K562 (cell line): ENCODE measurements at regions not wholly inside any gene's neighbourhood (a gene's known extent, or its start where the extent isn't known, plus 50 kb on each side); places are given as distances from the start of the nearest gene placed in this dataset.

ENCODE experiments used
- ADNP ChIP-seq: fragments of 200-800 bp; sonication (Bioruptor generic); IDR thresholded peaks from 2 replicates; pipeline ENCODE4 v1.6.1; 2016; ENCODE audit warnings: missing genetic modification characterization, missing compliant biosample characterization
- BRD4 ChIP-seq: fragments of 200-600 bp; sonication (generic); IDR thresholded peaks from 2 replicates; pipeline ENCODE4 v1.6.1; 2017; ENCODE audit warnings: inconsistent platforms
- CC2D1A ChIP-seq: fragments of 450-650 bp; IDR thresholded peaks from 2 replicates; pipeline ENCODE4 v1.6.1; 2017; ENCODE audit warnings: mild to moderate bottlenecking
- CHCHD3 ChIP-seq: fragments of 250-450 bp; sonication (Bioruptor Pico); IDR thresholded peaks from 2 replicates; pipeline ENCODE4 v2.1.2; 2022; ENCODE audit warnings: mild to moderate bottlenecking
- EGR1 ChIP-seq: fragments of 450-650 bp; conservative IDR thresholded peaks from 2 replicates; pipeline ENCODE4 v1.6.1; 2017; ENCODE audit warnings: mild to moderate bottlenecking
- HNRNPK ChIP-seq: fragments of 200-400 bp; formaldehyde crosslinking; IDR thresholded peaks from one replicate; pipeline ENCODE4 v1.6.1; 2018; ENCODE audit warnings: mild to moderate bottlenecking, low read depth, low read length; ENCODE audit not compliant: poor library complexity, severe bottlenecking
- KLF16 ChIP-seq: IDR thresholded peaks from 2 replicates; pipeline ENCODE4 v1.6.1; 2016; ENCODE audit warnings: antibody characterized with exemption
- SMC3 ChIP-seq: conservative IDR thresholded peaks from 2 replicates; pipeline ENCODE4 v1.6.1; 2011; ENCODE audit warnings: low read depth, low read length, improper control_type of control experiment; ENCODE audit not compliant: insufficient read depth
- SREBF1 ChIP-seq: fragments of 150-350 bp; IDR thresholded peaks from 2 replicates; pipeline ENCODE4 v1.6.1; 2014; ENCODE audit warnings: antibody characterized with exemption, low read depth, low read length, borderline replicate concordance
- SREBF2 ChIP-seq: sonication (generic); formaldehyde crosslinking; IDR thresholded peaks from 2 replicates; pipeline ENCODE4 v1.4.0; 2020; ENCODE audit warnings: mild to moderate bottlenecking, missing genetic modification reagents
- STAG1 ChIP-seq: sonication (generic); formaldehyde crosslinking; IDR thresholded peaks from 2 replicates; pipeline ENCODE4 v1.5.0; 2020; ENCODE audit warnings: missing genetic modification reagents, borderline replicate concordance
- TF ChIP-seq, protein P1 (sequence below): fragments of 200-600 bp; sonication (generic); IDR thresholded peaks from one replicate; pipeline ENCODE4 v1.6.1; 2012; ENCODE audit warnings: mild to moderate bottlenecking, low read depth, low read length, inconsistent platforms
- TF ChIP-seq, protein P2 (sequence below), 2 experiments: fragments of 450-650 bp; IDR thresholded peaks; 2 replicates each; pipeline ENCODE4 v1.6.1; 2018; ENCODE audit warnings: mild to moderate bottlenecking in 2 of 2, low read depth in 1 of 2; ENCODE audit not compliant: partially characterized antibody in 2 of 2

DNA sequence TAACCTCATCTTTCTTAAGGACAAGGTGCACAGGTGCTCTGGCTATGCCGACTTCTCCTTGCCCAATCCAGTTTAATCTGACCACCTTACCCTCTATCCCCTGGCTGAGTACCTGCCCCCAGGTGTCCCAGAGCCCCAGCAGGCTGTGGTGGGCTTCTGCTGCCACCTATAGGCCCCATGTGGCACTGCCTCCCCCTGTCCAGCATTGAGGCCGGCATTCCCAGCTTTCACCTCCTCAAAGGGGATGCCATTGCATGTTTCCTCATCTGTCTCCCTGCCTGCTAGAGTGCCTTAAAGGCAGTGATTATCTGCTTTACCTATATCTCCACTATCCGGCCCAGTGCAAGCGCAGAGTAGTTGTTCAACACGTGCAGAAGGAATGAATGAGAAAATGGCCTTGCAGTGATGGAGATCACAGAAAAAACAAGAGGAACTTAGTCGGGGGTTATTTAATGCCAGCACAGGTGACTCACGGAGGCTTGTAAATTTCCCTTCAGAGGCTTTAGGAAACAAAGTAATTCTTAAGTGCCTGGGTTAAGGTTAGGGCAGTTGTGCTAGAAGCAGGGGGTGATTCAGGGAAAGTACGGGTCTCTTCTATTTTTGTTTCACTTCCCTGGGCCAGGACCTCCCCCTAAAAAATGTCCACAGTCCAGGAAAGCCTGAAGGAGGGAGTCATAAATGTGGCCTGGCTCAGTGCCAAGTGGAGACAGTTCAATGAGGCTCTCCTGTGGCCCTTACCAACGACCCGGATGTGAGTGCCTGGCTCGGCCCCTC, 131.8 kb upstream of the NGF start (continued):
- TF ChIP-seq, protein P1, sequence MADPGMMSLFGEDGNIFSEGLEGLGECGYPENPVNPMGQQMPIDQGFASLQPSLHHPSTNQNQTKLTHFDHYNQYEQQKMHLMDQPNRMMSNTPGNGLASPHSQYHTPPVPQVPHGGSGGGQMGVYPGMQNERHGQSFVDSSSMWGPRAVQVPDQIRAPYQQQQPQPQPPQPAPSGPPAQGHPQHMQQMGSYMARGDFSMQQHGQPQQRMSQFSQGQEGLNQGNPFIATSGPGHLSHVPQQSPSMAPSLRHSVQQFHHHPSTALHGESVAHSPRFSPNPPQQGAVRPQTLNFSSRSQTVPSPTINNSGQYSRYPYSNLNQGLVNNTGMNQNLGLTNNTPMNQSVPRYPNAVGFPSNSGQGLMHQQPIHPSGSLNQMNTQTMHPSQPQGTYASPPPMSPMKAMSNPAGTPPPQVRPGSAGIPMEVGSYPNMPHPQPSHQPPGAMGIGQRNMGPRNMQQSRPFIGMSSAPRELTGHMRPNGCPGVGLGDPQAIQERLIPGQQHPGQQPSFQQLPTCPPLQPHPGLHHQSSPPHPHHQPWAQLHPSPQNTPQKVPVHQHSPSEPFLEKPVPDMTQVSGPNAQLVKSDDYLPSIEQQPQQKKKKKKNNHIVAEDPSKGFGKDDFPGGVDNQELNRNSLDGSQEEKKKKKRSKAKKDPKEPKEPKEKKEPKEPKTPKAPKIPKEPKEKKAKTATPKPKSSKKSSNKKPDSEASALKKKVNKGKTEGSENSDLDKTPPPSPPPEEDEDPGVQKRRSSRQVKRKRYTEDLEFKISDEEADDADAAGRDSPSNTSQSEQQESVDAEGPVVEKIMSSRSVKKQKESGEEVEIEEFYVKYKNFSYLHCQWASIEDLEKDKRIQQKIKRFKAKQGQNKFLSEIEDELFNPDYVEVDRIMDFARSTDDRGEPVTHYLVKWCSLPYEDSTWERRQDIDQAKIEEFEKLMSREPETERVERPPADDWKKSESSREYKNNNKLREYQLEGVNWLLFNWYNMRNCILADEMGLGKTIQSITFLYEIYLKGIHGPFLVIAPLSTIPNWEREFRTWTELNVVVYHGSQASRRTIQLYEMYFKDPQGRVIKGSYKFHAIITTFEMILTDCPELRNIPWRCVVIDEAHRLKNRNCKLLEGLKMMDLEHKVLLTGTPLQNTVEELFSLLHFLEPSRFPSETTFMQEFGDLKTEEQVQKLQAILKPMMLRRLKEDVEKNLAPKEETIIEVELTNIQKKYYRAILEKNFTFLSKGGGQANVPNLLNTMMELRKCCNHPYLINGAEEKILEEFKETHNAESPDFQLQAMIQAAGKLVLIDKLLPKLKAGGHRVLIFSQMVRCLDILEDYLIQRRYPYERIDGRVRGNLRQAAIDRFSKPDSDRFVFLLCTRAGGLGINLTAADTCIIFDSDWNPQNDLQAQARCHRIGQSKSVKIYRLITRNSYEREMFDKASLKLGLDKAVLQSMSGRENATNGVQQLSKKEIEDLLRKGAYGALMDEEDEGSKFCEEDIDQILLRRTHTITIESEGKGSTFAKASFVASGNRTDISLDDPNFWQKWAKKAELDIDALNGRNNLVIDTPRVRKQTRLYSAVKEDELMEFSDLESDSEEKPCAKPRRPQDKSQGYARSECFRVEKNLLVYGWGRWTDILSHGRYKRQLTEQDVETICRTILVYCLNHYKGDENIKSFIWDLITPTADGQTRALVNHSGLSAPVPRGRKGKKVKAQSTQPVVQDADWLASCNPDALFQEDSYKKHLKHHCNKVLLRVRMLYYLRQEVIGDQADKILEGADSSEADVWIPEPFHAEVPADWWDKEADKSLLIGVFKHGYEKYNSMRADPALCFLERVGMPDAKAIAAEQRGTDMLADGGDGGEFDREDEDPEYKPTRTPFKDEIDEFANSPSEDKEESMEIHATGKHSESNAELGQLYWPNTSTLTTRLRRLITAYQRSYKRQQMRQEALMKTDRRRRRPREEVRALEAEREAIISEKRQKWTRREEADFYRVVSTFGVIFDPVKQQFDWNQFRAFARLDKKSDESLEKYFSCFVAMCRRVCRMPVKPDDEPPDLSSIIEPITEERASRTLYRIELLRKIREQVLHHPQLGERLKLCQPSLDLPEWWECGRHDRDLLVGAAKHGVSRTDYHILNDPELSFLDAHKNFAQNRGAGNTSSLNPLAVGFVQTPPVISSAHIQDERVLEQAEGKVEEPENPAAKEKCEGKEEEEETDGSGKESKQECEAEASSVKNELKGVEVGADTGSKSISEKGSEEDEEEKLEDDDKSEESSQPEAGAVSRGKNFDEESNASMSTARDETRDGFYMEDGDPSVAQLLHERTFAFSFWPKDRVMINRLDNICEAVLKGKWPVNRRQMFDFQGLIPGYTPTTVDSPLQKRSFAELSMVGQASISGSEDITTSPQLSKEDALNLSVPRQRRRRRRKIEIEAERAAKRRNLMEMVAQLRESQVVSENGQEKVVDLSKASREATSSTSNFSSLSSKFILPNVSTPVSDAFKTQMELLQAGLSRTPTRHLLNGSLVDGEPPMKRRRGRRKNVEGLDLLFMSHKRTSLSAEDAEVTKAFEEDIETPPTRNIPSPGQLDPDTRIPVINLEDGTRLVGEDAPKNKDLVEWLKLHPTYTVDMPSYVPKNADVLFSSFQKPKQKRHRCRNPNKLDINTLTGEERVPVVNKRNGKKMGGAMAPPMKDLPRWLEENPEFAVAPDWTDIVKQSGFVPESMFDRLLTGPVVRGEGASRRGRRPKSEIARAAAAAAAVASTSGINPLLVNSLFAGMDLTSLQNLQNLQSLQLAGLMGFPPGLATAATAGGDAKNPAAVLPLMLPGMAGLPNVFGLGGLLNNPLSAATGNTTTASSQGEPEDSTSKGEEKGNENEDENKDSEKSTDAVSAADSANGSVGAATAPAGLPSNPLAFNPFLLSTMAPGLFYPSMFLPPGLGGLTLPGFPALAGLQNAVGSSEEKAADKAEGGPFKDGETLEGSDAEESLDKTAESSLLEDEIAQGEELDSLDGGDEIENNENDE: no peak
- TF ChIP-seq EGR1 (no peak), CC2D1A (0 out of 2 replicates have a peak, but pooled peaks have one; percentile 14), STAG1 (CRISPR knock-in tag) (peak; percentile 64; the same call in 1 of the 2 replicates), SREBF1 (no peak), BRD4 (no peak), CHCHD3 (no peak), SREBF2 (CRISPR knock-in tag) (0 out of 2 replicates have a peak, but pooled peaks have one; percentile 23), ADNP (tag) (no peak), HNRNPK (no peak), SMC3 (peak; percentile 69), KLF16 (peak; percentile 49; the same call in 1 of the 2 replicates)
- TF ChIP-seq, protein P2, sequence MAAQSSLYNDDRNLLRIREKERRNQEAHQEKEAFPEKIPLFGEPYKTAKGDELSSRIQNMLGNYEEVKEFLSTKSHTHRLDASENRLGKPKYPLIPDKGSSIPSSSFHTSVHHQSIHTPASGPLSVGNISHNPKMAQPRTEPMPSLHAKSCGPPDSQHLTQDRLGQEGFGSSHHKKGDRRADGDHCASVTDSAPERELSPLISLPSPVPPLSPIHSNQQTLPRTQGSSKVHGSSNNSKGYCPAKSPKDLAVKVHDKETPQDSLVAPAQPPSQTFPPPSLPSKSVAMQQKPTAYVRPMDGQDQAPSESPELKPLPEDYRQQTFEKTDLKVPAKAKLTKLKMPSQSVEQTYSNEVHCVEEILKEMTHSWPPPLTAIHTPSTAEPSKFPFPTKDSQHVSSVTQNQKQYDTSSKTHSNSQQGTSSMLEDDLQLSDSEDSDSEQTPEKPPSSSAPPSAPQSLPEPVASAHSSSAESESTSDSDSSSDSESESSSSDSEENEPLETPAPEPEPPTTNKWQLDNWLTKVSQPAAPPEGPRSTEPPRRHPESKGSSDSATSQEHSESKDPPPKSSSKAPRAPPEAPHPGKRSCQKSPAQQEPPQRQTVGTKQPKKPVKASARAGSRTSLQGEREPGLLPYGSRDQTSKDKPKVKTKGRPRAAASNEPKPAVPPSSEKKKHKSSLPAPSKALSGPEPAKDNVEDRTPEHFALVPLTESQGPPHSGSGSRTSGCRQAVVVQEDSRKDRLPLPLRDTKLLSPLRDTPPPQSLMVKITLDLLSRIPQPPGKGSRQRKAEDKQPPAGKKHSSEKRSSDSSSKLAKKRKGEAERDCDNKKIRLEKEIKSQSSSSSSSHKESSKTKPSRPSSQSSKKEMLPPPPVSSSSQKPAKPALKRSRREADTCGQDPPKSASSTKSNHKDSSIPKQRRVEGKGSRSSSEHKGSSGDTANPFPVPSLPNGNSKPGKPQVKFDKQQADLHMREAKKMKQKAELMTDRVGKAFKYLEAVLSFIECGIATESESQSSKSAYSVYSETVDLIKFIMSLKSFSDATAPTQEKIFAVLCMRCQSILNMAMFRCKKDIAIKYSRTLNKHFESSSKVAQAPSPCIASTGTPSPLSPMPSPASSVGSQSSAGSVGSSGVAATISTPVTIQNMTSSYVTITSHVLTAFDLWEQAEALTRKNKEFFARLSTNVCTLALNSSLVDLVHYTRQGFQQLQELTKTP (IDR thresholded peaks at IDR 0.05; ENCODE audit: low read depth in 1 of 2, partially characterized antibody in 2 of 2): no peak
